Neural cell (in vitro differentiated cells): ENCODE measurements at regions not wholly inside any gene's neighbourhood (a gene's known extent, or its start where the extent isn't known, plus 50 kb on each side); places are given as distances from the start of the nearest gene placed in this dataset.

Experiments
- CTCF ChIP-seq: fragments of 450-650 bp; IDR thresholded peaks from 2 replicates; pipeline ENCODE4 v1.5.1; 2014; ENCODE audit warnings: antibody characterized with exemption, mild to moderate bottlenecking, moderate library complexity; ENCODE audit not compliant: poor library complexity, severe bottlenecking
- REST ChIP-seq: IDR thresholded peaks from 2 replicates; pipeline ENCODE4 v1.6.1; 2012; ENCODE audit warnings: borderline replicate concordance

GRCh38 chr10:2019803-2020202 lies 282.5 kb upstream of the ADARB2 start:
- TF ChIP-seq CTCF (no peak), REST (no peak)
